Cardiac muscle cell (in vitro differentiated cells and primary cell): ENCODE measurements at regions not wholly inside any gene's neighbourhood (a gene's known extent, or its start where the extent isn't known, plus 50 kb on each side); places are given as distances from the start of the nearest gene placed in this dataset.
"Not testable (repeated sequence)": the region's sequence is repeated elsewhere in the genome, so short reads cannot be mapped to it uniquely, and the experiment has no call there.

ENCODE experiments used
- DNase-seq, 2 donors: peaks; one replicate each; pipeline versions ENCODE4 v3.0.0 to v3.0.0-alpha.2; 2010 to 2017; ENCODE audit warnings: low read depth in 1 of 2, low spot score in 1 of 2
- H3K27ac ChIP-seq: fragments of 200-600 bp; sonication (generic); 2 replicates; pipeline ENCODE4 v1.5.1; 2016
- H3K27me3 ChIP-seq: fragments of 200-600 bp; sonication (generic); 2 replicates; pipeline ENCODE4 v1.6.0; 2016; ENCODE audit warnings: control low read depth
- H3K36me3 ChIP-seq: fragments of 200-600 bp; sonication (generic); 2 replicates; pipeline ENCODE4 v1.5.1; 2016; ENCODE audit warnings: control low read depth
- H3K4me1 ChIP-seq: fragments of 200-600 bp; sonication (generic); 2 replicates; pipeline ENCODE4 v1.8.1; 2017; ENCODE audit warnings: low read depth, mild to moderate bottlenecking, mixed run types
- H3K4me3 ChIP-seq: fragments of 200-600 bp; sonication (generic); 2 replicates; pipeline ENCODE4 v1.5.1; 2016; ENCODE audit warnings: mild to moderate bottlenecking
- H3K9me3 ChIP-seq: fragments of 200-600 bp; sonication (generic); 2 replicates; pipeline ENCODE4 v1.5.1; 2017; ENCODE audit warnings: low read depth, mild to moderate bottlenecking, control low read depth
- TF ChIP-seq, protein P1 (sequence below): IDR thresholded peaks from 2 replicates; pipeline ENCODE4 v1.5.1; 2012; ENCODE audit warnings: low read depth, mild to moderate bottlenecking, low read length

DNA sequence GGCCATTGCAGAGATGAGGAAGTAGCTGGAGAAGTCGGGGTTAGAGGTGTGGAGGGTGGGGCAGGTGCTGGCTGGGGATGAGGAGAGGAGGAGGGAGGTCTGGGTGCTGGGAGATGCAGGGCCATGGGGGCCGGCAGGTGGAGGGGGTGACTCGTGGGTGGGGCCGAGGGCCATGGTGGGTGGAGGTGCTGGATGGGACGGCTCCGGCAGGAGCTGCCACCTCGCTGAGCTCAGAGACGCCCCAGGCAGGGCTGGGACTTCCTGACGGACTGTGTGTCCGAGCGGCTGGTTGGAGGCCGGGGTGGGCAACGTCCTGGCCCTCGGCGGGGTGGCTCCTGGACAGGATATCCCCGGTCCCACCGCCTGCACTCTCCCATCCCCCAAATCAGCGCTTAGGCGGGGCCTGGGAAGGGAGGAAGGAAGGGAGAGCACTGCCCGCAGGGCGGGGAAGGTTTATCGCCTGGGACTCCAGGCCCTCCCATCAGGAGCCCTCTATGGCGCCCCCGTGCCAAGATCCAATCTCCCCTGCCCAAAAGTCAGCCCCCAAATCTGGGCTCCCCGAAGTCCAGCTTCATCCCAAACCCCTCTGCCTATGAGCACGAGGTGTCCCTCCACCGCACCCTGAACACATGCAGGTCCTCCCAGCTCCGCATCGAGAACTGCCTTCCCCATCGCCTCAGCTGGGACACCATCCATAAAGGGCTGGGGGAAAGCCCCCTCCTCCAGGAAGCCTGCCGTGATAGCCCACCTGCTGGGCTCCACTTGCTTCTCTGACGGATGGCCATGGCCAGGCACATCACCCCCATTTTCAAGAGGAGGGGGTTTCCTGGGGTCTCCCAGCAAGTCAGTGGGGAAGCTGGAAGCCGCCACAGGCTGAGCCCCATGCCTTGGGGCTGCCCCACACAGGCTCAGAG lies 58.3 kb upstream of the NOTCH1 start:
- Histone ChIP-seq H3K27ac (no peak overlapping the region), H3K27me3 (no peaks in the 10 kb centered on the region), H3K36me3 (no peaks in the 10 kb centered on the region), H3K4me1 (peaks cover 12% of the 10 kb centered on the region), H3K9me3 (no peaks in the 10 kb centered on the region), H3K4me3 (no peak overlapping the region)
- DNase-seq = no peak
- TF ChIP-seq, protein P1, sequence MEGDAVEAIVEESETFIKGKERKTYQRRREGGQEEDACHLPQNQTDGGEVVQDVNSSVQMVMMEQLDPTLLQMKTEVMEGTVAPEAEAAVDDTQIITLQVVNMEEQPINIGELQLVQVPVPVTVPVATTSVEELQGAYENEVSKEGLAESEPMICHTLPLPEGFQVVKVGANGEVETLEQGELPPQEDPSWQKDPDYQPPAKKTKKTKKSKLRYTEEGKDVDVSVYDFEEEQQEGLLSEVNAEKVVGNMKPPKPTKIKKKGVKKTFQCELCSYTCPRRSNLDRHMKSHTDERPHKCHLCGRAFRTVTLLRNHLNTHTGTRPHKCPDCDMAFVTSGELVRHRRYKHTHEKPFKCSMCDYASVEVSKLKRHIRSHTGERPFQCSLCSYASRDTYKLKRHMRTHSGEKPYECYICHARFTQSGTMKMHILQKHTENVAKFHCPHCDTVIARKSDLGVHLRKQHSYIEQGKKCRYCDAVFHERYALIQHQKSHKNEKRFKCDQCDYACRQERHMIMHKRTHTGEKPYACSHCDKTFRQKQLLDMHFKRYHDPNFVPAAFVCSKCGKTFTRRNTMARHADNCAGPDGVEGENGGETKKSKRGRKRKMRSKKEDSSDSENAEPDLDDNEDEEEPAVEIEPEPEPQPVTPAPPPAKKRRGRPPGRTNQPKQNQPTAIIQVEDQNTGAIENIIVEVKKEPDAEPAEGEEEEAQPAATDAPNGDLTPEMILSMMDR = no peak

- H3K9me3 ChIP-seq = no peaks in the 10 kb centered on the region
- H3K27ac ChIP-seq = no peak overlapping the region
- H3K4me1 ChIP-seq = peaks cover 12% of the 10 kb centered on the region
- H3K36me3 ChIP-seq = no peaks in the 10 kb centered on the region
- no peak for DNase-seq
- no peaks in the 10 kb centered on the region for H3K27me3 ChIP-seq
- H3K4me3 ChIP-seq = no peak overlapping the region
- TF ChIP-seq, protein P1 = no peak
Observed at GRCh38 chr9:136603216-136603615, 57.4 kb upstream of the NOTCH1 start.

DNA sequence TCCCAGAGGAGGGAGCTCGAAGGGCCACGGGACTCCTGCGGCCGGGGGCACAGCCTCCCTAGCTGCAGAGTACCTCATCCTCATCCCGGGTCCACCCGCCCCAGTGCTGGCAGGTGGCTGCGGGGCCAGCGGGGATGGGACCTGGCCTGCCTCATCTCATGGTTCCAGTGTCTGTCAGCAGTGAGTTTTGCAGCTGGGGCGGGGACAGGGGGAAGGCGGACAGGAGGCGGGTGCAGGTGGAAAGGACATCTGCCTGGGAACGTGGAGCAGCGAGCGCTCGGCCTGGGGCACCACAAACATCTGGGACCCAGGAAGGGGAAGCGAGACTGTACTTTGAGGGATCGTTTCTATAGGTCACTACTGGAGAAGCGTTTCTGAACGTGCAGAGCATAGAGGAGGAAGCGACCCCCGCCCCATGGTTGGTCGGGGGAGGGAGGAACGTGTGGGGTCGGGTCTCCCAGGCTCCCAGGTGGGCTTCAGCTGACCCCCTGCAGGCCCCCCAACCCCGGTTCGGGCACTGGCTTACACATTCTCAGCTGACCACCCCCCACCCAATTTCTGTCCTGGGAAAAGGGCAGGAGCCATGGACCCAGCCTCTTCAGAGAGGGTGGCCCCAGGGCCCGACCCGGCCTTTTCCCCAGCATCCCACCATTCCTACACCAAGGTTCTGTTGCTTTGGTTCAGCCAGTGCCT lies 56.5 kb upstream of the NOTCH1 start:
- TF ChIP-seq, protein P1 = no peak
- H3K4me1 ChIP-seq = peaks cover 12% of the 10 kb centered on the region
- no peak overlapping the region for H3K4me3 ChIP-seq
- no peaks in the 10 kb centered on the region for H3K9me3 ChIP-seq
- no peaks in the 10 kb centered on the region for H3K36me3 ChIP-seq
- DNase-seq = no peak
- no peak overlapping the region for H3K27ac ChIP-seq
- H3K27me3 ChIP-seq = no peaks in the 10 kb centered on the region

- H3K9me3 ChIP-seq, DNase-seq, H3K36me3 ChIP-seq, H3K4me3 ChIP-seq, H3K4me1 ChIP-seq, H3K27me3 ChIP-seq, H3K27ac ChIP-seq: not testable (repeated sequence)
Observed at GRCh38 chr9:136601250-136601973, 55.6 kb upstream of the NOTCH1 start.

DNA sequence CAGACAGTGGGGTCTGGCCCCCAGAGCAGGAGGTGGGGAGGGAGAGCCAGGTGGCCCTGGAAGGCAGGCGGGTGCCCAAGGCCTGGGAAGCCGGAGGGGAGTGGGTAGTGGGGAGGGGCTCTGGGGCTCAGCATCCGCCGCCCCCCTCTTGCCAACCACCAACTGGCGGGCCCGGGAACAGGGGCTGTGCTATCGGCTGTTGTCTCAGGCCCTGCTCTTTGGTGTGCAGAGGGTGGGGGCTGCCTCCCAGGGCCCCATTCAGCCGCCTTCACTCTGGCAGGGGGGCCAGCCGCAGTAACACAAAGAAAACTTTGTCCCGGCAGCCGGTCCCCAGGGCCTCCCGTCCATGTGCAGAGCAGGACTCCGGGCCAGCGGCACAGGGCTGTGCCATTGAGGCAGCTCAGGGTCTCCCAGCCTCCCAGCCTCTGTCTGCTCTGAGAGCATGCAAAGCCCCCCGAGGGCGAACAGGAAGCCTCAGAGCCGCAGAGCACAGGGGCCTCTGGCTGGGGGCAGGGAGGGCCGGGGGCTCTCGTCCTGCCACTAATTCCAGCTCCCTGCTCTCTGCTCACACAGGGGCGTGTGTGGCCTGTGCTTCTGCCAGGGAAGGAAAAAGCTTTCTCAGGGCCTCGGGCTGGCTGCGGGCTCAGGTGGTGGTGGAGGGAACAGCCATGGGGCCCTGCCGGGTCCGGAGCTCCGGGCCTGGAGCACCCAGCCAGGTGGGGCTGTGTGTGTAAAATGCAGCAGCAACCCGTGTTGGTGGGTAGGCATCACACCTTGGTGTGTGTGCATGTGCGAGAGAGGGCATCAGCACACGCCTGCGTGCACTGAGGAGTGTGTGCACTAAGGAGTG lies 54.2 kb upstream of the NOTCH1 start:
- no peak for DNase-seq
- Histone ChIP-seq H3K27ac (no peak overlapping the region), H3K27me3 (no peaks in the 10 kb centered on the region), H3K9me3 (no peaks in the 10 kb centered on the region), H3K4me1 (peaks cover 3% of the 10 kb centered on the region), H3K4me3 (no peak overlapping the region), H3K36me3 (no peaks in the 10 kb centered on the region)
- TF ChIP-seq, protein P1 = no peak
